ENCODE measurements at regions not wholly inside any gene's neighbourhood (a gene's known extent, or its start where the extent isn't known, plus 50 kb on each side); places are given as distances from the start of the nearest gene placed in this dataset.

DNA sequence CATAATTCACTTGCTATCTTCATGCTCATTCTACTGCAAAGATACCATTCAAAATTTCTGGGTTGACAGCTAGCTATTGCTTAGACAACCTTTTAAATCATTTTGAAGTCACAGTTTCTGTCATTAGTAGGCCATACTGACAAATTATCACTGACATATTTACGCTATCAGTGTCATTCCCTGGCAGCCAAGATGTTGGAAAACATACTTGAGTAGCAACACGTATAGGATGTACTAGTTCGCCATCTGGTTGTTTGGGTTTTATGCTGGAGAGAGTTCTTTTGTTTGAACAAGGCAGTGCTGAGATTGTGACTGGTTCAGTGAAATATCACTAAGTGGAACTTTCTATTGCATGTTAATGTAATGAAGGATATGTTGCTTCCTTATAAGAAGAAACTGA, 621.9 kb downstream of the DTWD2 start:
- TF ChIP-seq CEBPB (IDR thresholded peaks at IDR 0.05; ENCODE audit: borderline replicate concordance in 1 of 2, low read depth in 2 of 2, low read length in 2 of 2) (no peak), NFYA (IDR thresholded peaks at IDR 0.05; ENCODE audit: borderline replicate concordance, low read depth, low read length) (no peak), CREB1 (IDR thresholded peaks at IDR 0.05; ENCODE audit: low read depth) (no peak)

All from GM12878 (cell line).